B cell (primary cell): ENCODE measurements at regions not wholly inside any gene's neighbourhood (a gene's known extent, or its start where the extent isn't known, plus 50 kb on each side); places are given as distances from the start of the nearest gene placed in this dataset.

ENCODE experiments used
- ATAC-seq: fragments of 200-7000 bp; cut with Tn5 transposase; one replicate; pipeline ENCODE4 v1.10.0; 2021; ENCODE audit warnings: low read depth, mild to moderate bottlenecking, moderate number of reproducible peaks, moderate library complexity
- CTCF ChIA-PET: fragments of 350-600 bp; sonication (Branson Sonifier 250); formaldehyde crosslinking; loops from one replicate; lab custom pipeline; 2021; ENCODE audit warnings: antibody characterized with exemption, inconsistent platforms; lab: Charles Lee
- POLR2A ChIA-PET: fragments of 350-600 bp; sonication (Branson Sonifier 250); formaldehyde crosslinking; loops from one replicate; lab custom pipeline; 2021; ENCODE audit warnings: antibody characterized with exemption; lab: Charles Lee
- DNase-seq: peaks from one replicate; pipeline ENCODE4 v3.0.0; 2013
- H2AFZ ChIP-seq: 2 replicates; pipeline ENCODE4 v1.6.1; 2012; ENCODE audit warnings: mild to moderate bottlenecking, low read depth, low read length; ENCODE audit not compliant: insufficient read depth, poor library complexity, severe bottlenecking
- H3K27ac ChIP-seq, 2 donors: 1 replicate in 1 of 2; 2 replicates in 1 of 2; pipeline ENCODE4 v1.5.1; 2012 to 2013; ENCODE audit warnings: low read length in 2 of 2, mild to moderate bottlenecking in 2 of 2, moderate library complexity in 1 of 2
- H3K27me3 ChIP-seq, 4 experiments: fragments of 200-600 bp in 1 of 4; sonication (generic) in 1 of 4; replicated peaks in 1 of 4; 1 replicate in 2 of 4; 2 replicates in 2 of 4; pipeline versions ENCODE4 v1.6.1 to v1.7.0; 2013 to 2016; ENCODE audit warnings: low read length in 3 of 4, mild to moderate bottlenecking in 2 of 4, mixed read lengths in 1 of 4, moderate library complexity in 1 of 4; ENCODE audit not compliant: insufficient read depth in 4 of 4, control insufficient read depth in 3 of 4; ENCODE audit errors: control extremely low read depth in 1 of 4
- H3K36me3 ChIP-seq, 2 experiments: replicated peaks in 1 of 2; 1 replicate in 1 of 2; 2 replicates in 1 of 2; pipeline versions ENCODE4 v1.6.1 to v1.7.1; 2013; ENCODE audit warnings: low read length in 1 of 2; ENCODE audit not compliant: insufficient read depth in 2 of 2, control insufficient read depth in 1 of 2; ENCODE audit errors: control extremely low read depth in 1 of 2, extremely low read depth in 1 of 2
- H3K4me1 ChIP-seq, 2 donors: fragments of 200-600 bp in 1 of 2; sonication (generic) in 1 of 2; 1 replicate in 1 of 2; 2 replicates in 1 of 2; pipeline versions ENCODE4 v1.5.1 to v1.6.1; 2013 to 2017; ENCODE audit warnings: low read length in 2 of 2; ENCODE audit not compliant: control insufficient read depth in 2 of 2, insufficient read depth in 2 of 2
- H3K4me2 ChIP-seq: replicated peaks from 2 replicates; pipeline ENCODE3; 2012; ENCODE audit warnings: mild to moderate bottlenecking, low read depth, low read length; ENCODE audit not compliant: poor library complexity, severe bottlenecking
- H3K4me3 ChIP-seq, 5 experiments: fragments of 200-600 bp in 1 of 5; sonication (generic) in 1 of 5; 1 replicate in 3 of 5; 2 replicates in 2 of 5; pipeline versions ENCODE4 v1.5.1 to v1.7.0; 2011 to 2016; ENCODE audit warnings: low read length in 4 of 5, mild to moderate bottlenecking in 4 of 5, low read depth in 2 of 5, control low read depth in 1 of 5, moderate library complexity in 1 of 5; ENCODE audit not compliant: insufficient read depth in 1 of 5; ENCODE audit errors: control extremely low read depth in 1 of 5, extremely low read depth in 1 of 5
- H3K79me2 ChIP-seq: fragments of 200-600 bp; sonication (generic); one replicate; pipeline ENCODE4 v1.6.0; 2016; ENCODE audit warnings: low read length; ENCODE audit not compliant: control insufficient read depth, insufficient read depth
- H3K9ac ChIP-seq: fragments of 200-600 bp; sonication (generic); 2 replicates; pipeline ENCODE4 v1.6.1; 2017; ENCODE audit warnings: mild to moderate bottlenecking, low read length, moderate library complexity
- H3K9me3 ChIP-seq, 3 donors: one replicate each; pipeline versions ENCODE4 v1.6.1 to v1.7.1; 2013; ENCODE audit warnings: low read length in 2 of 3; ENCODE audit not compliant: control insufficient read depth in 2 of 3, insufficient read depth in 1 of 3; ENCODE audit errors: control extremely low read depth in 1 of 3
- H4K20me1 ChIP-seq: 2 replicates; pipeline ENCODE4 v1.6.0; 2012; ENCODE audit warnings: mild to moderate bottlenecking, low read length; ENCODE audit not compliant: insufficient read depth, control insufficient read depth, poor library complexity, severe bottlenecking
- H3K27ac Mint-ChIP-seq: one replicate; pipeline ENCODE4 v1.8.0; 2021; ENCODE audit warnings: mixed read lengths
- H3K27me3 Mint-ChIP-seq: one replicate; pipeline ENCODE4 v1.8.0; 2021; ENCODE audit warnings: mixed read lengths
- H3K4me1 Mint-ChIP-seq: one replicate; pipeline ENCODE4 v1.8.0; 2021; ENCODE audit warnings: mixed read lengths
- H3K4me3 Mint-ChIP-seq: one replicate; pipeline ENCODE4 v1.8.0; 2021; ENCODE audit warnings: mixed read lengths
- H3K9me3 Mint-ChIP-seq: one replicate; pipeline ENCODE4 v1.8.0; 2022; ENCODE audit warnings: mixed read lengths; ENCODE audit not compliant: insufficient read depth
- EZH2 ChIP-seq: IDR thresholded peaks from 2 replicates; pipeline ENCODE4 v1.6.1; 2012; ENCODE audit warnings: borderline replicate concordance, low read depth, mild to moderate bottlenecking, moderate library complexity, low read length; ENCODE audit not compliant: insufficient read depth, poor library complexity, severe bottlenecking
- WGBS: methylation state at CpG from one replicate; pipeline ENCODE4 v1.1.5; 2013; ENCODE audit warnings: missing lambda C conversion rate; ENCODE audit not compliant: insufficient coverage; 5-methylcytosine and 5-hydroxymethylcytosine counted together
- intact Hi-C: fragments of 100-400 bp; cut with micrococcal nuclease; formaldehyde crosslinking; loops from one replicate; pipeline ENCODE4 v1.10.0; 2022
- TF ChIP-seq, protein P1 (sequence below): fragments of 200-600 bp; IDR thresholded peaks from one replicate; pipeline ENCODE4 v1.8.0; 2022; ENCODE audit warnings: antibody characterized with exemption, mild to moderate bottlenecking

DNA sequence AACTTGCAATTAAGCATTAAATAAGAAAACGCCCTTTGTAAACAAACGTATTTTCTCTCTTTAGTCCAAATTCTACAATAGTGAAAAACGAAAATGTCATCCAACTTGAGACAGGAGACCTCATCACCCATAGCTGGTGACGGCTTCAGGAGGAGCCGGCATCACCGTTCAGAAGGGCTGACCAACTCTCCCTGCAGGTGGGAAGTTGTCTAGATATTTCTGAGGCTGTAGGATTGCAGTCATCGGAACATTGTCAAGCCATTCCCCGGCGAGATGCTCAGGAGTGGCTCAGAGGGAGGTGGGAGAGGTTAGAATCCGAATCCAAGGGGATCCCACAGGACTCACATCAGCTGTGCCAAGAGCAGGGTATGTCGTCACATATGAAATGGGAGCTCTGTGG lies 76.7 kb downstream of the RBFOX3 start:
- ChIA-PET POLR2A (no interaction called here), CTCF (no interaction called here)
- Histone ChIP-seq H3K4me1 (no peaks in the 10 kb centered on the region), H3K4me2 (no peak overlapping the region), H3K4me3 (no peak overlapping the region), H3K9me3 (peaks cover 0 to 5% (median 0%) of the 10 kb centered on the region in 3 donors), H2AFZ (no peak overlapping the region), H3K36me3 (no peaks in the 10 kb centered on the region), H4K20me1 (no peaks in the 10 kb centered on the region), H3K27me3 (no peaks in the 10 kb centered on the region), H3K27ac (no peak overlapping the region), H3K79me2 (no peaks in the 10 kb centered on the region), H3K9ac (no peak overlapping the region)
- H3K27me3 Mint-ChIP-seq = peaks cover 12% of the 10 kb centered on the region
- no peak for DNase-seq
- H3K4me3 Mint-ChIP-seq = no peak overlapping the region
- no peak overlapping the region for H3K27ac Mint-ChIP-seq
- no peaks in the 10 kb centered on the region for H3K9me3 Mint-ChIP-seq
- H3K4me1 Mint-ChIP-seq = no peaks in the 10 kb centered on the region
- WGBS = 83% methylated on average over 11 of the region's 11 CpGs
- TF ChIP-seq, protein P1, sequence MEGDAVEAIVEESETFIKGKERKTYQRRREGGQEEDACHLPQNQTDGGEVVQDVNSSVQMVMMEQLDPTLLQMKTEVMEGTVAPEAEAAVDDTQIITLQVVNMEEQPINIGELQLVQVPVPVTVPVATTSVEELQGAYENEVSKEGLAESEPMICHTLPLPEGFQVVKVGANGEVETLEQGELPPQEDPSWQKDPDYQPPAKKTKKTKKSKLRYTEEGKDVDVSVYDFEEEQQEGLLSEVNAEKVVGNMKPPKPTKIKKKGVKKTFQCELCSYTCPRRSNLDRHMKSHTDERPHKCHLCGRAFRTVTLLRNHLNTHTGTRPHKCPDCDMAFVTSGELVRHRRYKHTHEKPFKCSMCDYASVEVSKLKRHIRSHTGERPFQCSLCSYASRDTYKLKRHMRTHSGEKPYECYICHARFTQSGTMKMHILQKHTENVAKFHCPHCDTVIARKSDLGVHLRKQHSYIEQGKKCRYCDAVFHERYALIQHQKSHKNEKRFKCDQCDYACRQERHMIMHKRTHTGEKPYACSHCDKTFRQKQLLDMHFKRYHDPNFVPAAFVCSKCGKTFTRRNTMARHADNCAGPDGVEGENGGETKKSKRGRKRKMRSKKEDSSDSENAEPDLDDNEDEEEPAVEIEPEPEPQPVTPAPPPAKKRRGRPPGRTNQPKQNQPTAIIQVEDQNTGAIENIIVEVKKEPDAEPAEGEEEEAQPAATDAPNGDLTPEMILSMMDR = no peak
- TF ChIP-seq EZH2 = no peak
- intact Hi-C loops = no loop called here
- ATAC-seq = no peak

DNA sequence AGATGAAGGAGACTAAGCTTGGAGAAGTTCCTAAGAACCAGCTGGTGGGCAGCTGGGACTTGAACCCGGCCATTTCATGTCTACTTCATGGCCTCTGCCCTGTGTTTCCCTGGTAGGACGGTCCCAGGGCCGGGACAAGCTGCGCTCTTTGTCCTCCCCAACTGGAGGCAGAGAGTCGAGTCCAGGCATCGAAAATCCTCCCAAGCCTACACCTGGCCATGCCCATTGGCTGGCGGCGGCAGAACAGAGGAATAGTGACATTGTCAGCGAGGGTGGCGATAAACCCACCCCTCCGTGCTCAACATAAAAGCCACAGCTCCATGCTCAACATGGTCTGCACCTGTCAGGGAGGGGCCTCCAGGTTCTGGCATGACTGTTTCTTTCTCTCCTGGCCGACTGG lies 77.7 kb downstream of the RBFOX3 start:
- Histone ChIP-seq H4K20me1 (no peaks in the 10 kb centered on the region), H3K36me3 (no peaks in the 10 kb centered on the region), H3K27ac (no peak overlapping the region), H3K4me1 (no peaks in the 10 kb centered on the region), H3K27me3 (no peaks in the 10 kb centered on the region), H3K4me2 (no peak overlapping the region), H3K4me3 (no peak overlapping the region), H2AFZ (no peak overlapping the region), H3K9me3 (no peaks in the 10 kb centered on the region), H3K79me2 (no peaks in the 10 kb centered on the region), H3K9ac (no peak overlapping the region)
- ChIA-PET POLR2A (no interaction called here), CTCF (no interaction called here)
- Mint-ChIP-seq H3K9me3 (no peaks in the 10 kb centered on the region), H3K4me3 (no peak overlapping the region), H3K27me3 (peaks cover 16% of the 10 kb centered on the region), H3K27ac (no peak overlapping the region), H3K4me1 (no peaks in the 10 kb centered on the region)
- intact Hi-C loops = no loop called here
- no peak for DNase-seq
- TF ChIP-seq EZH2 = no peak
- TF ChIP-seq, protein P1 = no peak
- ATAC-seq = no peak
- WGBS = 88% methylated on average over 11 of the region's 12 CpGs
